ENCODE measurements at regions not wholly inside any gene's neighbourhood (a gene's known extent, or its start where the extent isn't known, plus 50 kb on each side); places are given as distances from the start of the nearest gene placed in this dataset.

- TF ChIP-seq POLR2AphosphoS5 (IDR thresholded peaks at IDR 0.05) (no peak), CTCF (IDR thresholded peaks at IDR 0.05 in 8 of 11, conservative IDR thresholded peaks at IDR 0.05 in 3 of 11) (no peak)
Observed at GRCh38 chr1:38198621-38199020, 152.0 kb upstream of the POU3F1 start.

Data from spleen (tissue), 7 donors.